ENCODE measurements at regions not wholly inside any gene's neighbourhood (a gene's known extent, or its start where the extent isn't known, plus 50 kb on each side); places are given as distances from the start of the nearest gene placed in this dataset.

GRCh38 chr5:61654876-61655275 lies 322.8 kb downstream of the ZSWIM6 start:
- peaks cover 46% of the 10 kb centered on the region for H3K4me1 Mint-ChIP-seq
- H3K27ac Mint-ChIP-seq: no peak overlapping the region
- H3K36me3 Mint-ChIP-seq: no peaks in the 10 kb centered on the region
- TF ChIP-seq, protein P1, sequence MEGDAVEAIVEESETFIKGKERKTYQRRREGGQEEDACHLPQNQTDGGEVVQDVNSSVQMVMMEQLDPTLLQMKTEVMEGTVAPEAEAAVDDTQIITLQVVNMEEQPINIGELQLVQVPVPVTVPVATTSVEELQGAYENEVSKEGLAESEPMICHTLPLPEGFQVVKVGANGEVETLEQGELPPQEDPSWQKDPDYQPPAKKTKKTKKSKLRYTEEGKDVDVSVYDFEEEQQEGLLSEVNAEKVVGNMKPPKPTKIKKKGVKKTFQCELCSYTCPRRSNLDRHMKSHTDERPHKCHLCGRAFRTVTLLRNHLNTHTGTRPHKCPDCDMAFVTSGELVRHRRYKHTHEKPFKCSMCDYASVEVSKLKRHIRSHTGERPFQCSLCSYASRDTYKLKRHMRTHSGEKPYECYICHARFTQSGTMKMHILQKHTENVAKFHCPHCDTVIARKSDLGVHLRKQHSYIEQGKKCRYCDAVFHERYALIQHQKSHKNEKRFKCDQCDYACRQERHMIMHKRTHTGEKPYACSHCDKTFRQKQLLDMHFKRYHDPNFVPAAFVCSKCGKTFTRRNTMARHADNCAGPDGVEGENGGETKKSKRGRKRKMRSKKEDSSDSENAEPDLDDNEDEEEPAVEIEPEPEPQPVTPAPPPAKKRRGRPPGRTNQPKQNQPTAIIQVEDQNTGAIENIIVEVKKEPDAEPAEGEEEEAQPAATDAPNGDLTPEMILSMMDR (IDR thresholded peaks at IDR 0.05; ENCODE audit: unreplicated experiment): no peak
- no peak for DNase-seq (ENCODE audit: low spot score in 2 of 2, unreplicated experiment in 2 of 2)
- no peak overlapping the region for H3K4me3 Mint-ChIP-seq
- peaks cover 17% of the 10 kb centered on the region for H3K27me3 Mint-ChIP-seq (ENCODE audit: low read depth)
- no peaks in the 10 kb centered on the region for H3K9me3 Mint-ChIP-seq

GRCh38 chr5:61657010-61657409 lies 325.0 kb downstream of the ZSWIM6 start:
- no peak overlapping the region for H3K27ac Mint-ChIP-seq
- TF ChIP-seq, protein P1 (IDR thresholded peaks at IDR 0.05; ENCODE audit: unreplicated experiment): no peak
- H3K4me3 Mint-ChIP-seq: no peak overlapping the region

DNA sequence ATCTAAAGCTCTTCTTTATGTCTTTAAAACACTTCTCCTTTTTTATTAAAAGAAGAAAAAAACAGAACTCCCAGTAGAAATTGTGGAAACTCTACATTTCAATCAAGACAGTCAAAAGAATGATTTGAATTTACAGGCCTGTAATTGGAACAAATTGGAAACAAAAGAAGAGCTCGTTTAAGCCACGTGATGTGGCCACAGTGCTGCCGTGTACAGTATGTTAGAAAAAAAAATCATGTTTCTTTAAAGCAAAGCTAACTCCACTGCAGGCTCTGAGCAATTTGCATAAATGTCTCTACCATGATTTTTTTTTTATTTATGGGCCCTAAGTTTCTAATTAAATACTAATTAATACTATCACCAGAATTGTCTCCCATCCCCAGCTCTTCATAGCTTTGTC lies 325.6 kb downstream of the ZSWIM6 start:
- no peak for DNase-seq (ENCODE audit: low spot score in 2 of 2, unreplicated experiment in 2 of 2)
- H3K36me3 Mint-ChIP-seq: no peaks in the 10 kb centered on the region
- TF ChIP-seq, protein P1 (IDR thresholded peaks at IDR 0.05; ENCODE audit: unreplicated experiment): no peak
- H3K27me3 Mint-ChIP-seq (ENCODE audit: low read depth): peaks cover 36% of the 10 kb centered on the region
- H3K27ac Mint-ChIP-seq: no peak overlapping the region
- no peaks in the 10 kb centered on the region for H3K9me3 Mint-ChIP-seq
- no peak overlapping the region for H3K4me3 Mint-ChIP-seq
- peaks cover 49% of the 10 kb centered on the region for H3K4me1 Mint-ChIP-seq

More at GRCh38 chr5:61657010-61657409, 325.0 kb downstream of the ZSWIM6 start:
- Mint-ChIP-seq H3K4me1 (peaks cover 49% of the 10 kb centered on the region), H3K27me3 (ENCODE audit: low read depth) (peaks cover 29% of the 10 kb centered on the region), H3K9me3 (no peaks in the 10 kb centered on the region), H3K36me3 (no peaks in the 10 kb centered on the region)
- no peak for DNase-seq (ENCODE audit: low spot score in 2 of 2, unreplicated experiment in 2 of 2)

GRCh38 chr5:61658592-61659008 lies 326.5 kb downstream of the ZSWIM6 start:
- Mint-ChIP-seq H3K4me3 (peak overlapping the region; percentile 46), H3K4me1 (peaks cover 42% of the 10 kb centered on the region), H3K9me3 (no peaks in the 10 kb centered on the region), H3K27me3 (ENCODE audit: low read depth) (peaks cover 45% of the 10 kb centered on the region), H3K27ac (peak overlapping the region; percentile 89), H3K36me3 (no peaks in the 10 kb centered on the region)
- peak; percentile 87 to 97 for DNase-seq (ENCODE audit: low spot score in 2 of 2, unreplicated experiment in 2 of 2)
- TF ChIP-seq, protein P1 (IDR thresholded peaks at IDR 0.05; ENCODE audit: unreplicated experiment): peak; percentile 98

- Mint-ChIP-seq H3K27ac (peak overlapping the region; percentile 89), H3K4me1 (peaks cover 39% of the 10 kb centered on the region), H3K9me3 (no peaks in the 10 kb centered on the region), H3K27me3 (ENCODE audit: low read depth) (peaks cover 52% of the 10 kb centered on the region), H3K4me3 (peak overlapping the region; percentile 46), H3K36me3 (no peaks in the 10 kb centered on the region)
- TF ChIP-seq, protein P1 (IDR thresholded peaks at IDR 0.05; ENCODE audit: unreplicated experiment): no peak
- DNase-seq (ENCODE audit: low spot score in 2 of 2, unreplicated experiment in 2 of 2): no peak
Measured at GRCh38 chr5:61659221-61659696, 327.2 kb downstream of the ZSWIM6 start.

DNA sequence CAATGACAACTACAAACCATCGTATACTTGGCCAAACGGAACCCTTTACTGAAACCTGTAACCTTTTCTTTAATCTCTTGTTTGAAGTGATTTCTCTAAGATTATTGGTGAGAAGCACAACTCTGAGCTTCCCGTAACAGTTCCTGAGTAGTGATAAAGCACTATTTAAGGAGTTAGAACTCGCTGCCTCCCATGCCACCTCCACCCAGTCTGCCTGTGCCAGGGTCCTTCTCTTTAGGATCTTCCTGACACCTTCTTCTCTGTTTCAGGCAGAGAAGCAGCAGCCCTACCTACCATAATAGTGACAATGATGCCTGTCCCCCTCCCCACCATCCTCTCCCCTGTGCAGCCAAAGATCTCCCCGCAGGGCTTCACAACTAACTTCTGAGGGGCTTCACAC lies 330.6 kb downstream of the ZSWIM6 start:
- TF ChIP-seq, protein P1 (IDR thresholded peaks at IDR 0.05; ENCODE audit: unreplicated experiment): no peak

More for the DNA sequence above, 330.6 kb downstream of the ZSWIM6 start:
- Mint-ChIP-seq H3K27me3 (ENCODE audit: low read depth) (peaks cover 55% of the 10 kb centered on the region), H3K9me3 (no peaks in the 10 kb centered on the region), H3K36me3 (no peaks in the 10 kb centered on the region), H3K4me3 (no peak overlapping the region), H3K27ac (no peak overlapping the region), H3K4me1 (peaks cover 24% of the 10 kb centered on the region)
- no peak for DNase-seq (ENCODE audit: low spot score in 2 of 2, unreplicated experiment in 2 of 2)

All from mesothelial cell of epicardium (in vitro differentiated cells).